ENCODE measurements at regions not wholly inside any gene's neighbourhood (a gene's known extent, or its start where the extent isn't known, plus 50 kb on each side); places are given as distances from the start of the nearest gene placed in this dataset.

GRCh38 chr13:44652962-44653660 lies 77.0 kb upstream of the TSC22D1 start:
- ChIA-PET CTCF (interaction anchor here (0.9 to 1.3 kb wide), 3 partner anchors 8 to 15 kb away, joined by 3 to 5 read pairs (median 3); no protein-coding TSS in a partner anchor), POLR2A (interaction anchor here (0.7 kb wide), 1 partner anchor 73 kb away, joined by 7 read pairs; no protein-coding TSS in a partner anchor)
- Histone ChIP-seq H3K9me1 (replicated peaks; ENCODE audit: control insufficient read depth, extremely low read depth, insufficient read depth, low read length) (no peaks in the 10 kb centered on the region), H3K27me3 (ENCODE audit: control insufficient read depth in 2 of 2, insufficient read depth in 2 of 2, low read length in 2 of 2) (no peaks in the 10 kb centered on the region), H3K4me3 (replicated peaks in 1 of 3; ENCODE audit: insufficient read depth in 1 of 3, low read depth in 1 of 3, low read length in 3 of 3) (no peak overlapping the region), H3K79me2 (ENCODE audit: control insufficient read depth, insufficient read depth, low read length) (no peaks in the 10 kb centered on the region), H3K9me3 (replicated peaks; ENCODE audit: control insufficient read depth, insufficient read depth, low read length) (no peaks in the 10 kb centered on the region), H2AFZ (ENCODE audit: low read depth, low read length) (no peak overlapping the region), H4K20me1 (replicated peaks; ENCODE audit: control insufficient read depth, extremely low read depth, insufficient read depth, low read length) (no peaks in the 10 kb centered on the region), H3K4me1 (ENCODE audit: control insufficient read depth, extremely low read depth, insufficient read depth, low read length) (no peaks in the 10 kb centered on the region), H3K36me3 (ENCODE audit: control insufficient read depth in 2 of 2, extremely low read depth in 1 of 2, insufficient read depth in 2 of 2, low read length in 2 of 2) (no peaks in the 10 kb centered on the region), H3K27ac (ENCODE audit: insufficient read depth, low read depth, low read length) (no peak overlapping the region), H3K9ac (replicated peaks; ENCODE audit: extremely low read depth, insufficient read depth, low read length) (no peak overlapping the region), H3K4me2 (ENCODE audit: insufficient read depth, low read length) (no peak overlapping the region)
- FAIRE-seq, result no peak
- DNase-seq (ENCODE audit: low read depth, low spot score), result no peak
- intact Hi-C loops (cut with micrococcal nuclease) (no loop called here), dilution Hi-C loops (cut with MboI; ENCODE audit: extremely low pct_ligation_motif_present, low sequenced_read_pairs) (no loop called here)
- BruUV-seq (replicated peaks), result no TSS peak
- TF ChIP-seq MYC (IDR thresholded peaks at IDR 0.05; ENCODE audit: low read depth, low read length), result no peak
- TF ChIP-seq POLR2A (IDR thresholded peaks at IDR 0.05; ENCODE audit: low read depth, low read length), result no peak
- TF ChIP-seq JUN (IDR thresholded peaks at IDR 0.05; ENCODE audit: borderline replicate concordance, insufficient read depth, insufficient read length, low read depth), result no peak
- TF ChIP-seq EZH2 (IDR thresholded peaks at IDR 0.05; ENCODE audit: borderline replicate concordance, low read depth, low read length, severe bottlenecking), result no peak
- TF ChIP-seq FOS (IDR thresholded peaks at IDR 0.05; ENCODE audit: borderline replicate concordance, insufficient read depth, low read length), result no peak
- no peak for TF ChIP-seq GATA2 (IDR thresholded peaks at IDR 0.05; ENCODE audit: insufficient read depth, insufficient read length, low read depth, low read length)
- no peak for TF ChIP-seq MAX (IDR thresholded peaks at IDR 0.05; ENCODE audit: insufficient read depth, insufficient read length)
- TF ChIP-seq CTCF (IDR thresholded peaks at IDR 0.05; ENCODE audit: extremely low read depth in 1 of 2, insufficient read depth in 1 of 2, low read depth in 1 of 2, low read length in 2 of 2), result no peak
- TF ChIP-seq POLR2AphosphoS5 (IDR thresholded peaks at IDR 0.05; ENCODE audit: insufficient read depth, low read depth, low read length), result no peak
